ENCODE measurements at regions not wholly inside any gene's neighbourhood (a gene's known extent, or its start where the extent isn't known, plus 50 kb on each side); places are given as distances from the start of the nearest gene placed in this dataset.

DNA sequence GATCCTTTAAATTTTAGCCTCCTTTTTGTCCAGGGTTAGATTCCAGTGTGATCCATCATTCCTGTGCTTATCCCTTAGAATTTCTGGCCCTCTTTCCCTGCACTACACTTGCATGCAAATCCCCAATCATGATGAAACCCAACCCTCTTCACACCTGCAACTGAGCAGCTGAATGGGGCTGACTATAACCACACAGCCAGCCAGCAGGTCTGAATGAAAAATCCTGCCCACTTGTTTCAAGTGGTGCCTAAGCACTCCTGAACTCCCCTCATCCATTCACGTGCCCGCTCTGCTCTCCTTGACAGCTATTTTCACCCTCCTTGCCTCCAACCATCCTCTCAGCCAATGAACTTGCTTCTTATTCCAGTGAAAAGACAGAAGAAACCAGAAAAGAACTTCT lies 80.5 kb upstream of the AFF3 start:
- intact Hi-C loops (cut with DNase I) = no loop called here
- DNase-seq = no peak
- TF ChIP-seq, protein P1, sequence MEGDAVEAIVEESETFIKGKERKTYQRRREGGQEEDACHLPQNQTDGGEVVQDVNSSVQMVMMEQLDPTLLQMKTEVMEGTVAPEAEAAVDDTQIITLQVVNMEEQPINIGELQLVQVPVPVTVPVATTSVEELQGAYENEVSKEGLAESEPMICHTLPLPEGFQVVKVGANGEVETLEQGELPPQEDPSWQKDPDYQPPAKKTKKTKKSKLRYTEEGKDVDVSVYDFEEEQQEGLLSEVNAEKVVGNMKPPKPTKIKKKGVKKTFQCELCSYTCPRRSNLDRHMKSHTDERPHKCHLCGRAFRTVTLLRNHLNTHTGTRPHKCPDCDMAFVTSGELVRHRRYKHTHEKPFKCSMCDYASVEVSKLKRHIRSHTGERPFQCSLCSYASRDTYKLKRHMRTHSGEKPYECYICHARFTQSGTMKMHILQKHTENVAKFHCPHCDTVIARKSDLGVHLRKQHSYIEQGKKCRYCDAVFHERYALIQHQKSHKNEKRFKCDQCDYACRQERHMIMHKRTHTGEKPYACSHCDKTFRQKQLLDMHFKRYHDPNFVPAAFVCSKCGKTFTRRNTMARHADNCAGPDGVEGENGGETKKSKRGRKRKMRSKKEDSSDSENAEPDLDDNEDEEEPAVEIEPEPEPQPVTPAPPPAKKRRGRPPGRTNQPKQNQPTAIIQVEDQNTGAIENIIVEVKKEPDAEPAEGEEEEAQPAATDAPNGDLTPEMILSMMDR (IDR thresholded peaks at IDR 0.05) = no peak
- Histone ChIP-seq H3K27ac (no peak overlapping the region), H3K36me3 (ENCODE audit: insufficient read depth in 1 of 2, low read depth in 1 of 2) (no peaks in the 10 kb centered on the region), H3K27me3 (ENCODE audit: insufficient read depth in 3 of 3, low read length in 2 of 3) (peaks cover 0 to 5% (median 0%) of the 10 kb centered on the region in 3 donors), H3K4me1 (no peaks in the 10 kb centered on the region), H3K4me3 (no peak overlapping the region), H3K9me3 (no peaks in the 10 kb centered on the region)
- 93 to 95% (median 94%) methylated on average over 2 of the region's 2 CpGs for WGBS, 3 donors
- no peak for ATAC-seq

DNA sequence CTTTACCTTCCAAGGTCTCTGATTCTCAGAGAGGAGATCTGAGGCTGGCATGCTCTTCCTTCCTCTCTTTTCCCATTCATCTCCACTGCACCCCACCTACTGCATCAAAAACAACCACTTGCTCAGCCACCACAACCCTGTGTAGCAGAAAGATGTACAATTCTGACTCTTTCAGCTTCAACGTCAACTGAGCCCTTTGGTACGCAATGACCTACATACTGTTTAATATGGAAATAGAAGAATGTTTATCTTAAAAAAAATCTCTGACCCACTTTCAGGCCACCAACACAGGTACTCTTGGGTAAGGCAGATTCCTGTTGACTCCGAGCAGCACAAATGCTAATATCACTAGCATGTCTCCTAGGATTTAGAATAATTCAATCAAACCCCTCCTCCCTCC lies 76.2 kb upstream of the AFF3 start:
- Histone ChIP-seq H3K27me3 (ENCODE audit: insufficient read depth in 3 of 3, low read length in 2 of 3) (no peaks in the 10 kb centered on the region), H3K27ac (no peak overlapping the region), H3K9me3 (no peaks in the 10 kb centered on the region), H3K36me3 (ENCODE audit: insufficient read depth in 1 of 2, low read depth in 1 of 2) (no peaks in the 10 kb centered on the region), H3K4me1 (peaks cover 18% of the 10 kb centered on the region), H3K4me3 (no peak overlapping the region)
- DNase-seq = no peak
- intact Hi-C loops (cut with DNase I) = no loop called here
- ATAC-seq = no peak
- WGBS, 3 donors = 94 to 98% (median 97%) methylated on average over 3 of the region's 3 CpGs
- TF ChIP-seq, protein P1 (IDR thresholded peaks at IDR 0.05) = no peak

DNA sequence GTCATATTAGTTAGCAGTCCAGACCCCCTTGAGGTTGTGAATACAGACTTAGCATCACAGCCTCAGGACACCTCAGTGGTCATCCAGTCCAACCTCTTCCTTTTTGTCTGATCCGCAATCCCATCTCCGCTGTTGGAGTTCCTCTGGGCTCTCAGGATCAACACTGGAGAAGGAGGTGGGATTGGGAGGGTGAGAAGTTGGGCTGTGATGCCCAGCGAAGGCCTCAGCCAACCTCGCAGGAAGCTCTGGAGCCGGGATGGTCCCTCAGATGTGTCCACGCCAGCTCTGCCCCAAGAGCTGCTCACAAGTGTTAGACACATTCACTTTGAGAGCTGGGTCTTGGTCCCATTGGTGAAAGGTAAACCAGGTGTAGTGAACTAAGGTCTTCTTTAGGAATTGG lies 74.9 kb upstream of the AFF3 start:
- Histone ChIP-seq H3K4me1 (peaks cover 29% of the 10 kb centered on the region), H3K4me3 (no peak overlapping the region), H3K27me3 (ENCODE audit: insufficient read depth in 3 of 3, low read length in 2 of 3) (no peaks in the 10 kb centered on the region), H3K36me3 (ENCODE audit: insufficient read depth in 1 of 2, low read depth in 1 of 2) (no peaks in the 10 kb centered on the region), H3K9me3 (no peaks in the 10 kb centered on the region), H3K27ac (no peak overlapping the region)
- ATAC-seq = no peak
- intact Hi-C loops (cut with DNase I) = no loop called here
- no peak for DNase-seq
- TF ChIP-seq, protein P1 (IDR thresholded peaks at IDR 0.05) = no peak
- WGBS, 3 donors = 95 to 97% (median 96%) methylated on average over 6 of the region's 6 CpGs

DNA sequence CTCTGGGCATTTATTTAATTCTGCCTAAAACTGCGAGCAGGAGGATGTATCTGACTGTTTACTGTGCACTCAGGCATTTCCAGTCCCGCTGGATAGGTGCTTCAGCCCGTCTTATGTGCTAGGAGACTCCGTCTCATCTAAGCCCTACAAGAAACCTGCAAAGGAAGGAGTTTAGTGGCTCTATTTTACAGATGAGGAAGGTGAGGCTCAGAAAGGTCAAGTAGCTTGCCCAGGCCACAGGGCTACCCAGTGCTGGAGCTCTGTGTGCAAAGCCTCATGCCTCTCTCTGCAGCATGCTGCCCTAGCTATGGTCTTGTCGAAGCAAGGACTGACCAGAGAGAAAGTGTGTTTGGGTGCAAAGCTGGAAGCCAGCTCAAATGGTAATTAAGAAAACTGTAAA lies 73.6 kb upstream of the AFF3 start:
- Histone ChIP-seq H3K27me3 (ENCODE audit: insufficient read depth in 3 of 3, low read length in 2 of 3) (no peaks in the 10 kb centered on the region), H3K27ac (no peak overlapping the region), H3K36me3 (ENCODE audit: insufficient read depth in 1 of 2, low read depth in 1 of 2) (no peaks in the 10 kb centered on the region), H3K4me3 (no peak overlapping the region), H3K4me1 (peaks cover 33% of the 10 kb centered on the region), H3K9me3 (no peaks in the 10 kb centered on the region)
- WGBS, 3 donors = 94 to 97% (median 96%) methylated on average over 5 of the region's 5 CpGs
- DNase-seq (no peak), ATAC-seq (no peak)
- intact Hi-C loops (cut with DNase I) = no loop called here
- TF ChIP-seq, protein P1 (IDR thresholded peaks at IDR 0.05) = no peak

DNA sequence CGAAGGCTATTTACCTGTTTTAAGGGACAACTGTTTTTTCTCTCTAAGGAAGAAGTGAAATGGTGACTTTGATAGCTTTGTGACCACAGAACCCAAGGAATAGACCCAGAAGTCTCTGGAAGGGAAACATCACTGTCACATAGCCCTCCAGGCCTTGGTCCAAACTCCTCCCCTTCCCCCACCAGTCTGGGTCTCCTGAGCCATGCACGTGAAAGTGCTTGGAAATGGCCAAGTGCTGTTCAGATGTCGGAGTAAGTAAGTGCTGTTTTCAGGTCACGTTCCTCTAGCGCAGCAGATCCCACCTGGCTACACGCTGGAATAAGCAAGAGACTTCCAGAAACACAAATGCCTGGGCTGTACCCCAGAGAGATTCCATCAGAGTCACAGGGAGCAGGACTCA lies 73.0 kb upstream of the AFF3 start:
- 42 to 47% (median 42%) methylated on average over 6 of the region's 6 CpGs for WGBS, 3 donors

More for the DNA sequence above, 73.0 kb upstream of the AFF3 start:
- intact Hi-C loops (cut with DNase I) = no loop called here
- Histone ChIP-seq H3K27me3 (ENCODE audit: insufficient read depth in 3 of 3, low read length in 2 of 3) (no peaks in the 10 kb centered on the region), H3K9me3 (no peaks in the 10 kb centered on the region), H3K27ac (no peak overlapping the region), H3K4me3 (no peak overlapping the region), H3K36me3 (ENCODE audit: insufficient read depth in 1 of 2, low read depth in 1 of 2) (no peaks in the 10 kb centered on the region), H3K4me1 (peaks cover 33% of the 10 kb centered on the region)
- ATAC-seq (no peak), DNase-seq (no peak)
- TF ChIP-seq, protein P1 (IDR thresholded peaks at IDR 0.05) = no peak
